ENCODE measurements at regions not wholly inside any gene's neighbourhood (a gene's known extent, or its start where the extent isn't known, plus 50 kb on each side); places are given as distances from the start of the nearest gene placed in this dataset.
"Not testable (repeated sequence)": the region's sequence is repeated elsewhere in the genome, so short reads cannot be mapped to it uniquely, and the experiment has no call there.

- ChIA-PET CTCF (no interaction called here), POLR2A (ENCODE audit: low non-redundant PET) (no interaction called here)
- no peak for DNase-seq (ENCODE audit: low spot score)
- H3K27ac ChIP-seq = no peak overlapping the region
- TF ChIP-seq, protein P1, sequence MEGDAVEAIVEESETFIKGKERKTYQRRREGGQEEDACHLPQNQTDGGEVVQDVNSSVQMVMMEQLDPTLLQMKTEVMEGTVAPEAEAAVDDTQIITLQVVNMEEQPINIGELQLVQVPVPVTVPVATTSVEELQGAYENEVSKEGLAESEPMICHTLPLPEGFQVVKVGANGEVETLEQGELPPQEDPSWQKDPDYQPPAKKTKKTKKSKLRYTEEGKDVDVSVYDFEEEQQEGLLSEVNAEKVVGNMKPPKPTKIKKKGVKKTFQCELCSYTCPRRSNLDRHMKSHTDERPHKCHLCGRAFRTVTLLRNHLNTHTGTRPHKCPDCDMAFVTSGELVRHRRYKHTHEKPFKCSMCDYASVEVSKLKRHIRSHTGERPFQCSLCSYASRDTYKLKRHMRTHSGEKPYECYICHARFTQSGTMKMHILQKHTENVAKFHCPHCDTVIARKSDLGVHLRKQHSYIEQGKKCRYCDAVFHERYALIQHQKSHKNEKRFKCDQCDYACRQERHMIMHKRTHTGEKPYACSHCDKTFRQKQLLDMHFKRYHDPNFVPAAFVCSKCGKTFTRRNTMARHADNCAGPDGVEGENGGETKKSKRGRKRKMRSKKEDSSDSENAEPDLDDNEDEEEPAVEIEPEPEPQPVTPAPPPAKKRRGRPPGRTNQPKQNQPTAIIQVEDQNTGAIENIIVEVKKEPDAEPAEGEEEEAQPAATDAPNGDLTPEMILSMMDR (conservative IDR thresholded peaks at IDR 0.05; ENCODE audit: low read depth) = no peak
Measured at GRCh38 chr10:65033957-65034356, 1512.8 kb downstream of the REEP3 start.

DNA sequence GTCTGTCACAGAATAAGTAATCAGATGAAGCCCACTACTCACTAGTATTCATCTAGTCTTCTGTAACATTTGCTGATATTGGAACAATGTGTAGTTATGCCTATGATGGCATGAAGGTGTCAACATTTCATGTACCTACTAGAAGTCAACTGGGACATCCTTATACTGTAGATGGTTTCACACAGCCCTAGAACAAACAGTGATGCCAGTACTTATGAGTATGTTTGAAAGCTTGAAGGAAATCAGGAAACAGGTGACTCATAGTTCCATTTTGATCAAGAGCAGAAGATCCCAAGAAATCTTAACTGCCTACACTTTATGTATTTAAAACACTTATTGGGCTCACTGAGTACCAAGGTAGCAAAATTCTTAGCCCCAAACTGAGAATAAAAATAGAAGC is 1519.6 kb downstream of the REEP3 start:
- no peak overlapping the region for H3K27ac ChIP-seq

GRCh38 chr10:65041307-65041706 is 1520.1 kb downstream of the REEP3 start:
- no peak for DNase-seq (ENCODE audit: low spot score)
- H3K27ac ChIP-seq = no peak overlapping the region
- CTCF ChIA-PET = no interaction called here
- TF ChIP-seq, protein P1 (conservative IDR thresholded peaks at IDR 0.05; ENCODE audit: low read depth) = no peak
- POLR2A ChIA-PET (ENCODE audit: low non-redundant PET) = no interaction called here

More for the DNA sequence above, 1519.6 kb downstream of the REEP3 start:
- ChIA-PET POLR2A (ENCODE audit: low non-redundant PET) (no interaction called here), CTCF (interaction anchor here (0.7 kb wide), 1 partner anchor 156 kb away, joined by 3 read pairs; no protein-coding TSS in a partner anchor)
- TF ChIP-seq, protein P1 (conservative IDR thresholded peaks at IDR 0.05; ENCODE audit: low read depth) = no peak
- DNase-seq (ENCODE audit: low spot score) = no peak

GRCh38 chr10:65042496-65042895 is 1521.3 kb downstream of the REEP3 start:
- TF ChIP-seq, protein P1 (conservative IDR thresholded peaks at IDR 0.05; ENCODE audit: low read depth) = no peak
- CTCF ChIA-PET = no interaction called here
- POLR2A ChIA-PET (ENCODE audit: low non-redundant PET) = no interaction called here
- DNase-seq (ENCODE audit: low spot score) = no peak
- no peak overlapping the region for H3K27ac ChIP-seq

DNA sequence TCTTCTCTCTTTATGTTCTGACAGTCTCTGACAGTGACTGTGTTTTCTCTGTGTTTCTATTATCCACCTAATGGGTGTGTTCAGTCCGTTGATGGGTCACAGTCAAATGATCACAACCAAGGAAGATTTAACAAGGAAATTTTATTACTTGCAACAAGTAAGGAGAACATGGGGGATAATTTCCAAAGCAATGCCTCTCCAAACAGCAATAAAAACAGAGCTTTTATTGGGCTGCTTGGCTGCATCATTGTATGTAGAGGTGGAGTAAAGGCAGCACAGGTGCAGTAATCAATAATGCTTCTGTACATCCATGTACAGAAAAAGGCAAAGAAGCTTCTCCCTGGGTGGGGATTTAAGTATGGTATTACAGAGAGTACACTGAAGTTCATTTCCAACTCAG is 1525.6 kb downstream of the REEP3 start:
- POLR2A ChIA-PET (ENCODE audit: low non-redundant PET) = no interaction called here

GRCh38 chr10:65052111-65052510 is 1530.9 kb downstream of the REEP3 start:
- DNase-seq (ENCODE audit: low spot score); H3K27ac ChIP-seq; CTCF ChIA-PET; POLR2A ChIA-PET (ENCODE audit: low non-redundant PET): not testable (repeated sequence)

More for the DNA sequence above, 1525.6 kb downstream of the REEP3 start:
- CTCF ChIA-PET = no interaction called here
- DNase-seq (ENCODE audit: low spot score) = no peak
- no peak overlapping the region for H3K27ac ChIP-seq
- TF ChIP-seq, protein P1 (conservative IDR thresholded peaks at IDR 0.05; ENCODE audit: low read depth) = no peak

DNA sequence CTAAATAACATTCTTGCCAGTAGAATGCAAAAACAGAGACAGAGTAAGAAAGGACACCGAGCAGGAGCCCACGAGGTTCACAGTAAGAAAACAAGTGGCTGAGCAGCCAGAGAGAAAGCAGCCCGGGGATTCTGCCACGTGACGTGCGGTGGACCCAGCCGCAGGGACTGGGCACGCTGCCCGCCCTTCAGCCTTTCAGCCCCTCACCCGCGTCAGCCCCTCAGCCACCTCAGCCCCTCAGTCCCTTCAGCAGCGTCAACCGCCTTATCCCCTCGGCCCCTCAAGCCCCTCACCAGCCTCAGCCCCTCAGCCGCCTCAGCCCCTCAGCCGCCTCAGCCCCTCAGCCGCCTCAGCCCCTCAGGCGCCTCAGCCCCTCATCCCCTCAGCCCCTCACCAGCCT is 1532.2 kb downstream of the REEP3 start:
- DNase-seq (ENCODE audit: low spot score); H3K27ac ChIP-seq; POLR2A ChIA-PET (ENCODE audit: low non-redundant PET); CTCF ChIA-PET: not testable (repeated sequence)

- H3K27ac ChIP-seq; DNase-seq (ENCODE audit: low spot score); CTCF ChIA-PET; POLR2A ChIA-PET (ENCODE audit: low non-redundant PET): not testable (repeated sequence)
Measured at GRCh38 chr10:65053831-65054351, 1532.7 kb downstream of the REEP3 start.

DNA sequence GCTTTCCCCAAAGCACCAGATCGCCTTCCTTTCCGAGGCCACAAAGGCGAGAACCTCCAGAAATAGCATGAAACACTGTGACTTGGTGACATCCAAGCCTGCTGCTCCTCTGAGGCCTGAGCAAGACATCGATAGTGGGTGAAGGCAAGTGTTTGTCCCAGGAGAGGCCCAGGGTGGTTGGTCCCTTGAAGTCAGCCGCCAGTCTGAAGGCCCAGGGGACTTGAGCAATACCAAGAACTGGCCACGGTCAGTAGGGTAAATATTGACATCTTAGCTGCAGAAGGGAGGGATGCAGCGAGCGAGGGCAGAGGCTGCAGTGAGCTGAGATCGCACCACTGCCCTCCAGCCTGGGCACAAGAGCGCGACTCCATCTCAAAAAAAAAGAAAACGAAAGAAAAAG is 1533.5 kb downstream of the REEP3 start:
- H3K27ac ChIP-seq; DNase-seq (ENCODE audit: low spot score); CTCF ChIA-PET; POLR2A ChIA-PET (ENCODE audit: low non-redundant PET): not testable (repeated sequence)

Data from RWPE1 (cell line).